WTC11 (cell line): ENCODE measurements at regions not wholly inside any gene's neighbourhood (a gene's known extent, or its start where the extent isn't known, plus 50 kb on each side); places are given as distances from the start of the nearest gene placed in this dataset.

Source experiments
- ATAC-seq: fragments of 200-7000 bp; cut with Tn5 transposase; 2 replicates; pipeline ENCODE4 v1.10.0; 2021; ENCODE audit warnings: mild to moderate bottlenecking, moderate library complexity
- CTCF ChIA-PET: fragments of 300-600 bp; sonication (Branson Sonifier 250); formaldehyde crosslinking; loops from one replicate; lab custom pipeline; 2021; ENCODE audit warnings: antibody characterized with exemption; lab: Charles Lee
- POLR2A ChIA-PET: fragments of 350-600 bp; sonication (Branson Sonifier 250); formaldehyde crosslinking; loops from one replicate; lab custom pipeline; 2021; ENCODE audit warnings: antibody characterized with exemption; lab: Charles Lee
- DNase-seq: peaks from one replicate; pipeline ENCODE4 v3.0.0; 2021; ENCODE audit warnings: low spot score
- H3K27ac Mint-ChIP-seq: 2 replicates; pipeline ENCODE4 v1.8.0; 2021; ENCODE audit warnings: mixed read lengths
- H3K27me3 Mint-ChIP-seq: 2 replicates; pipeline ENCODE4 v1.8.0; 2021; ENCODE audit warnings: low read depth, mild to moderate bottlenecking, moderate library complexity, mixed read lengths
- H3K36me3 Mint-ChIP-seq: 2 replicates; pipeline ENCODE4 v1.8.0; 2021; ENCODE audit warnings: mixed read lengths
- H3K4me1 Mint-ChIP-seq: 2 replicates; pipeline ENCODE4 v1.8.0; 2022; ENCODE audit warnings: mixed read lengths
- H3K4me3 Mint-ChIP-seq: 2 replicates; pipeline ENCODE4 v1.8.0; 2021; ENCODE audit warnings: mild to moderate bottlenecking, moderate library complexity, mixed read lengths
- H3K9me3 Mint-ChIP-seq: 2 replicates; pipeline ENCODE4 v1.8.0; 2021; ENCODE audit warnings: mixed read lengths
- AFF4 ChIP-seq: sonication (generic); formaldehyde crosslinking; IDR thresholded peaks from 2 replicates; pipeline ENCODE4 v1.8.1; 2023; ENCODE audit warnings: mild to moderate bottlenecking, missing genetic modification reagents, borderline replicate concordance
- ATF1 ChIP-seq: sonication (generic); formaldehyde crosslinking; IDR thresholded peaks from 2 replicates; pipeline ENCODE4 v1.8.1; 2023; ENCODE audit warnings: mild to moderate bottlenecking, moderate library complexity, missing genetic modification reagents
- E2F4 ChIP-seq: sonication (generic); formaldehyde crosslinking; IDR thresholded peaks from 2 replicates; pipeline ENCODE4 v1.8.1; 2022; ENCODE audit warnings: low read depth, mild to moderate bottlenecking, moderate library complexity, missing genetic modification reagents, borderline replicate concordance
- EMX1 ChIP-seq: fragments of 250-450 bp; sonication (Bioruptor Pico); IDR thresholded peaks from 2 replicates; pipeline ENCODE4 v1.8.0; 2021; ENCODE audit warnings: mild to moderate bottlenecking
- ERG ChIP-seq: fragments of 250-450 bp; sonication (Bioruptor Pico); IDR thresholded peaks from 2 replicates; pipeline ENCODE4 v1.8.0; 2021; ENCODE audit warnings: mild to moderate bottlenecking
- ETV6 ChIP-seq: sonication (generic); formaldehyde crosslinking; IDR thresholded peaks from 2 replicates; pipeline ENCODE4 v1.8.1; 2022; ENCODE audit warnings: mild to moderate bottlenecking, missing genetic modification reagents
- IRF2 ChIP-seq: sonication (generic); formaldehyde crosslinking; IDR thresholded peaks from 2 replicates; pipeline ENCODE4 v1.8.0; 2022; ENCODE audit warnings: low read depth, missing genetic modification reagents, borderline replicate concordance
- MXD4 ChIP-seq: fragments of 250-450 bp; sonication (Bioruptor Pico); IDR thresholded peaks from 2 replicates; pipeline ENCODE4 v1.8.0; 2021; ENCODE audit warnings: mild to moderate bottlenecking, moderate library complexity, borderline replicate concordance
- MYBL2 ChIP-seq: sonication (generic); formaldehyde crosslinking; IDR thresholded peaks from 2 replicates; pipeline ENCODE4 v1.8.1; 2023; ENCODE audit warnings: mild to moderate bottlenecking, moderate library complexity, missing genetic modification reagents
- NFE2L1 ChIP-seq: sonication (generic); formaldehyde crosslinking; IDR thresholded peaks from 2 replicates; pipeline ENCODE4 v1.8.1; 2023; ENCODE audit warnings: missing genetic modification reagents
- NR1H2 ChIP-seq: sonication (generic); formaldehyde crosslinking; IDR thresholded peaks from 2 replicates; pipeline ENCODE4 v1.9.0; 2021; ENCODE audit warnings: mild to moderate bottlenecking, moderate library complexity, missing genetic modification reagents
- OVOL2 ChIP-seq: fragments of 250-450 bp; sonication (Bioruptor Pico); IDR thresholded peaks from 2 replicates; pipeline ENCODE4 v1.9.0; 2021; ENCODE audit warnings: mild to moderate bottlenecking, borderline replicate concordance
- TEAD1 ChIP-seq: sonication (generic); formaldehyde crosslinking; IDR thresholded peaks from 2 replicates; pipeline ENCODE4 v1.8.0; 2022; ENCODE audit warnings: mild to moderate bottlenecking, missing genetic modification reagents
- ZNF396 ChIP-seq: fragments of 250-450 bp; sonication (Bioruptor Pico); IDR thresholded peaks from 2 replicates; pipeline ENCODE4 v1.8.0; 2021; ENCODE audit warnings: mild to moderate bottlenecking, moderate library complexity, borderline replicate concordance
- ZNF423 ChIP-seq: fragments of 250-450 bp; sonication (Bioruptor Pico); IDR thresholded peaks from 2 replicates; pipeline ENCODE4 v2.1.2; 2022; ENCODE audit warnings: mild to moderate bottlenecking, moderate library complexity
- ZNF425 ChIP-seq: fragments of 250-450 bp; sonication (Bioruptor Pico); conservative IDR thresholded peaks from 2 replicates; pipeline ENCODE4 v1.9.0; 2021; ENCODE audit warnings: mild to moderate bottlenecking

GRCh38 chr16:54519161-54519695 lies 232.6 kb upstream of the IRX3 start:
- POLR2A ChIA-PET: no interaction called here

More at GRCh38 chr16:54519161-54519695, 232.6 kb upstream of the IRX3 start:
- Mint-ChIP-seq H3K4me1 (peaks cover 12% of the 10 kb centered on the region), H3K36me3 (no peaks in the 10 kb centered on the region), H3K27me3 (no peaks in the 10 kb centered on the region; the same call in 1 of the 2 replicates), H3K9me3 (peaks cover 12% of the 10 kb centered on the region), H3K4me3 (no peak overlapping the region), H3K27ac (no peak overlapping the region)
- ATAC-seq: no peak
- DNase-seq: no peak
- TF ChIP-seq OVOL2 (CRISPR knock-in tag): no peak
- TF ChIP-seq TEAD1 (CRISPR knock-in tag): no peak
- no peak for TF ChIP-seq MXD4 (CRISPR knock-in tag)
- TF ChIP-seq IRF2: no peak
- no peak for TF ChIP-seq ZNF423 (CRISPR knock-in tag)
- TF ChIP-seq ETV6 (CRISPR knock-in tag): no peak
- no peak for TF ChIP-seq E2F4 (CRISPR knock-in tag)
- no peak for TF ChIP-seq AFF4 (CRISPR knock-in tag)
- no peak for TF ChIP-seq ZNF425 (CRISPR knock-in tag)
- no peak for TF ChIP-seq NFE2L1 (CRISPR knock-in tag)
- TF ChIP-seq MYBL2 (CRISPR knock-in tag): no peak
- no peak for TF ChIP-seq ZNF396 (CRISPR knock-in tag)
- TF ChIP-seq ERG (CRISPR knock-in tag): no peak
- TF ChIP-seq NR1H2 (CRISPR knock-in tag): no peak
- TF ChIP-seq ATF1: no peak
- TF ChIP-seq EMX1 (CRISPR knock-in tag): no peak
- CTCF ChIA-PET: no interaction called here
